HFFc6 (cell line): ENCODE measurements at regions not wholly inside any gene's neighbourhood (a gene's known extent, or its start where the extent isn't known, plus 50 kb on each side); places are given as distances from the start of the nearest gene placed in this dataset.

Experiments
- DNase-seq: peaks from one replicate; pipeline ENCODE4 v3.0.0-alpha.2; 2018
- H3K27ac Mint-ChIP-seq: 2 replicates; pipeline ENCODE4 v1.8.0; 2020; ENCODE audit warnings: mild to moderate bottlenecking, mixed read lengths
- H3K27me3 Mint-ChIP-seq: 2 replicates; pipeline ENCODE4 v1.8.0; 2021; ENCODE audit warnings: mild to moderate bottlenecking, moderate library complexity, mixed read lengths; ENCODE audit not compliant: insufficient read depth
- H3K36me3 Mint-ChIP-seq: 2 replicates; pipeline ENCODE4 v1.8.0; 2021; ENCODE audit warnings: low read depth, mixed read lengths
- H3K4me1 Mint-ChIP-seq: 2 replicates; pipeline ENCODE4 v1.8.0; 2020; ENCODE audit warnings: low read depth, mixed read lengths
- H3K4me3 Mint-ChIP-seq: 2 replicates; pipeline ENCODE4 v1.8.0; 2020; ENCODE audit warnings: mild to moderate bottlenecking, moderate library complexity, mixed read lengths
- H3K9me3 Mint-ChIP-seq: 2 replicates; pipeline ENCODE4 v1.8.0; 2020; ENCODE audit warnings: mild to moderate bottlenecking, mixed read lengths
- CTCF ChIP-seq: fragments of 200-600 bp; sonication (generic); IDR thresholded peaks from 2 replicates; pipeline ENCODE4 v1.5.0; 2021; ENCODE audit warnings: antibody characterized with exemption, mild to moderate bottlenecking

GRCh38 chr2:106614511-106615291 lies 127.5 kb downstream of the CD8B2 start:
- H3K9me3 Mint-ChIP-seq = no peaks in the 10 kb centered on the region
- peaks cover 1% of the 10 kb centered on the region; the same call in 1 of the 2 replicates for H3K27me3 Mint-ChIP-seq
- TF ChIP-seq CTCF = no peak
- no peak overlapping the region for H3K4me3 Mint-ChIP-seq
- no peaks in the 10 kb centered on the region for H3K36me3 Mint-ChIP-seq
- no peak for DNase-seq
- H3K4me1 Mint-ChIP-seq = no peaks in the 10 kb centered on the region
- no peak overlapping the region for H3K27ac Mint-ChIP-seq

- no peaks in the 10 kb centered on the region for H3K36me3 Mint-ChIP-seq
- TF ChIP-seq CTCF = no peak
- no peak for DNase-seq
- H3K4me1 Mint-ChIP-seq = no peaks in the 10 kb centered on the region
- peaks cover 1% of the 10 kb centered on the region; the same call in 1 of the 2 replicates for H3K27me3 Mint-ChIP-seq
- no peak overlapping the region for H3K27ac Mint-ChIP-seq
- H3K9me3 Mint-ChIP-seq = no peaks in the 10 kb centered on the region
- no peak overlapping the region for H3K4me3 Mint-ChIP-seq
Observed at GRCh38 chr2:106618614-106619013, 131.4 kb downstream of the CD8B2 start.

- peaks cover 3% of the 10 kb centered on the region; the same call in 1 of the 2 replicates for H3K27me3 Mint-ChIP-seq
- TF ChIP-seq CTCF = no peak
- H3K4me3 Mint-ChIP-seq = no peak overlapping the region
- DNase-seq = no peak
- no peaks in the 10 kb centered on the region for H3K4me1 Mint-ChIP-seq
- H3K9me3 Mint-ChIP-seq = peaks cover 7% of the 10 kb centered on the region
- no peak overlapping the region for H3K27ac Mint-ChIP-seq
- H3K36me3 Mint-ChIP-seq = no peaks in the 10 kb centered on the region
Observed at GRCh38 chr2:106623456-106623855, 136.3 kb downstream of the CD8B2 start.

GRCh38 chr2:106624787-106625380 lies 137.7 kb downstream of the CD8B2 start:
- Mint-ChIP-seq H3K27me3 (peaks cover 2% of the 10 kb centered on the region; the same call in 1 of the 2 replicates), H3K27ac (no peak overlapping the region), H3K4me3 (no peak overlapping the region), H3K9me3 (peaks cover 11% of the 10 kb centered on the region), H3K4me1 (no peaks in the 10 kb centered on the region), H3K36me3 (no peaks in the 10 kb centered on the region; the same call in 1 of the 2 replicates)
- TF ChIP-seq CTCF = no peak
- no peak for DNase-seq

GRCh38 chr2:106628377-106628776 lies 141.2 kb downstream of the CD8B2 start:
- DNase-seq = no peak

More at GRCh38 chr2:106628377-106628776, 141.2 kb downstream of the CD8B2 start:
- H3K9me3 Mint-ChIP-seq = peaks cover 11% of the 10 kb centered on the region
- H3K4me3 Mint-ChIP-seq = no peak overlapping the region
- peaks cover 2% of the 10 kb centered on the region; the same call in 1 of the 2 replicates for H3K27me3 Mint-ChIP-seq
- H3K27ac Mint-ChIP-seq = no peak overlapping the region
- no peaks in the 10 kb centered on the region; the same call in 1 of the 2 replicates for H3K36me3 Mint-ChIP-seq
- no peaks in the 10 kb centered on the region for H3K4me1 Mint-ChIP-seq
- no peak for TF ChIP-seq CTCF
